ENCODE measurements at regions not wholly inside any gene's neighbourhood (a gene's known extent, or its start where the extent isn't known, plus 50 kb on each side); places are given as distances from the start of the nearest gene placed in this dataset.

DNA sequence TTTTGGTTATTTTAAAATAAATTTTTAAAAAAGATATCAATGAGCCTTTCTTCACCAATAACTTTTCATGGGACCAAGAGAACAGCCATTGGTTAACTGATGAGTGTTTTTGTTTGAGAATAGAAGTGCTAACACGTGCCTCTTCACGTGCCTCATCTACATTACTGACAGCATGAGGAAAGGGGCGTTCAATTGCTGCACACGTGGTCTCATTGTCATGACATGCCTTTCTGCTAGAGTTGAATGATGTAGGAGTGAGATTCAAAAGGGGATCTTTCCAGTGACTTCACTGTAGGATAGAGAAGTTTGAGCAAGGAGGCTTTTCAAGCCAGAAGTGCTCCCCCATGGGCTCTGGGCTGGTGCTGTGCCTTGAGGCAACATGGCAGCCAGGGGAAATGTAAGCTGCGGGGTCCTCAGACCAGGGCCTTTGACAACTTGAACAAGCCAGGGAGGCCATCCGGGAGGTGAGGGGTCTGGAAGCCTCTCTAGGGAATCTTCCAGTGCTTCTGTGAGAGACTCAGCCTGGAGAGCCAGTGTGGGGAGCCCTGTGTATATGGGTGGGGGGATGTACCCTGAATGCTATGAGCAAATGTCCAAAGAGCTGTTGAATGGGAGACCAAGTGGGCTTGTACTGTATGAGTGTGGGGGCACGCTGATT is 51.2 kb upstream of the FSTL4 start:
- no peak overlapping the region for H3K4me3 ChIP-seq (ENCODE audit: insufficient read depth, low read length)
- DNase-seq (ENCODE audit: insufficient read length, low spot score, missing footprints) = no peak
- no peaks in the 10 kb centered on the region for H3K79me2 ChIP-seq (ENCODE audit: insufficient read depth, low read length)
- H3K4me2 ChIP-seq (ENCODE audit: insufficient read depth, low read length) = no peak overlapping the region
- H4K20me1 ChIP-seq (ENCODE audit: insufficient read depth, low read length) = no peaks in the 10 kb centered on the region
- H3K36me3 ChIP-seq (ENCODE audit: insufficient read depth, low read length) = no peaks in the 10 kb centered on the region
- no peaks in the 10 kb centered on the region for H3K27me3 ChIP-seq (ENCODE audit: insufficient read depth, low read length)
- TF ChIP-seq, protein P1, sequence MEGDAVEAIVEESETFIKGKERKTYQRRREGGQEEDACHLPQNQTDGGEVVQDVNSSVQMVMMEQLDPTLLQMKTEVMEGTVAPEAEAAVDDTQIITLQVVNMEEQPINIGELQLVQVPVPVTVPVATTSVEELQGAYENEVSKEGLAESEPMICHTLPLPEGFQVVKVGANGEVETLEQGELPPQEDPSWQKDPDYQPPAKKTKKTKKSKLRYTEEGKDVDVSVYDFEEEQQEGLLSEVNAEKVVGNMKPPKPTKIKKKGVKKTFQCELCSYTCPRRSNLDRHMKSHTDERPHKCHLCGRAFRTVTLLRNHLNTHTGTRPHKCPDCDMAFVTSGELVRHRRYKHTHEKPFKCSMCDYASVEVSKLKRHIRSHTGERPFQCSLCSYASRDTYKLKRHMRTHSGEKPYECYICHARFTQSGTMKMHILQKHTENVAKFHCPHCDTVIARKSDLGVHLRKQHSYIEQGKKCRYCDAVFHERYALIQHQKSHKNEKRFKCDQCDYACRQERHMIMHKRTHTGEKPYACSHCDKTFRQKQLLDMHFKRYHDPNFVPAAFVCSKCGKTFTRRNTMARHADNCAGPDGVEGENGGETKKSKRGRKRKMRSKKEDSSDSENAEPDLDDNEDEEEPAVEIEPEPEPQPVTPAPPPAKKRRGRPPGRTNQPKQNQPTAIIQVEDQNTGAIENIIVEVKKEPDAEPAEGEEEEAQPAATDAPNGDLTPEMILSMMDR (IDR thresholded peaks at IDR 0.05; ENCODE audit: extremely low read depth, low read depth, low read length) = no peak
- H2AFZ ChIP-seq (ENCODE audit: low read length) = no peak overlapping the region
- H3K9me3 ChIP-seq (ENCODE audit: low read depth, low read length) = no peaks in the 10 kb centered on the region
- H3K27ac ChIP-seq (ENCODE audit: low read depth, low read length) = no peak overlapping the region
- peaks cover 9% of the 10 kb centered on the region for H3K4me1 ChIP-seq (ENCODE audit: insufficient read depth, low read length)

- no peaks in the 10 kb centered on the region for H3K9me3 ChIP-seq (ENCODE audit: low read depth, low read length)
- DNase-seq (ENCODE audit: insufficient read length, low spot score, missing footprints) = no peak
- H3K27me3 ChIP-seq (ENCODE audit: insufficient read depth, low read length) = no peaks in the 10 kb centered on the region
- TF ChIP-seq, protein P1 (IDR thresholded peaks at IDR 0.05; ENCODE audit: extremely low read depth, low read depth, low read length) = no peak
- H3K4me1 ChIP-seq (ENCODE audit: insufficient read depth, low read length) = peaks cover 9% of the 10 kb centered on the region
- H3K27ac ChIP-seq (ENCODE audit: low read depth, low read length) = no peak overlapping the region
- no peaks in the 10 kb centered on the region for H4K20me1 ChIP-seq (ENCODE audit: insufficient read depth, low read length)
- H3K4me3 ChIP-seq (ENCODE audit: insufficient read depth, low read length) = no peak overlapping the region
- no peaks in the 10 kb centered on the region for H3K36me3 ChIP-seq (ENCODE audit: insufficient read depth, low read length)
- no peak overlapping the region for H3K4me2 ChIP-seq (ENCODE audit: insufficient read depth, low read length)
- no peaks in the 10 kb centered on the region for H3K79me2 ChIP-seq (ENCODE audit: insufficient read depth, low read length)
- H2AFZ ChIP-seq (ENCODE audit: low read length) = no peak overlapping the region
These were observed 50.2 kb upstream of the FSTL4 start for GRCh38 chr5:133662578-133662977.
